ENCODE measurements at regions not wholly inside any gene's neighbourhood (a gene's known extent, or its start where the extent isn't known, plus 50 kb on each side); places are given as distances from the start of the nearest gene placed in this dataset.
A peak's percentile ranks its signal among the peaks of the same experiment; 100 is the strongest.
"Not testable (repeated sequence)": the region's sequence is repeated elsewhere in the genome, so short reads cannot be mapped to it uniquely, and the experiment has no call there.

DNA sequence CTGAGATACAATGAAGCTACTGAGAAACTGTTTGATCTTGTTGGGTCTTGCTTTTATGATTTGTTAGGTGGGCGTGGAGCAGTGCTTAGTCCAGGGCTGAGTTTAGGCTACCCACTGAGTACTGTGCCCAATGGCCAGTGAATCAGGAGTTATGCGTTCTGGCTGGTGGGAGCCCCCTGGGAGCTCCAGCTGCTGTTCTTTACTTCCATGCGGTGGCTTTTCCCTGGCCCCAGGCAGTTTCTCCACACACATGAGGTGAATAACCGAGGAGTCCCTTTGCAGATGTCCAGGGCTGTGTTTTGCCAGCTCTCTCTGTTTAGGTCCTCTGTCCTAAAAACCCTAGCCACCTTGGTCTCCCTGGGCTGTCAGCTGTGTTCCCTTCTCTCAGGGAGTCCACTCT is 106.5 kb downstream of the KLF13 start:
- no peak for DNase-seq

DNA sequence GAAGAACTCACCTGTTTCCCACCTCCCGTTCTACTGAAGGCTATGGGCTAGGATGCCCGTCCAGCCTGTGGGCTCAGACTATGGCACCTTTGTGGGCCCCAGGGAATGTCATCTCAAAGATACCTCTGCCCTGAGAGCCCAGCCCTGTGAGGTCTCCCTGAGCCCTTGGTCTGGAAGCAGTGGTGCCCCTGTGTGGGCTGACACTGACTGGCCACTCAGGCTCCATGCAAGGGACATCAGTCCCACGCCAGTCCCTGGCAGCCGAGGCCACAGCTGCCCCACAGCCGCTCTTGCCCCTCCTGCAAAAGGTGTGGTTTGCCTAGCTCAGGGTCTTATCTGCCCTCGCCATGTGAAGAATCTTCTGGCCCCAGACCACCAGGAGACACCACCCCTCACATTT is 106.9 kb downstream of the KLF13 start:
- DNase-seq: no peak

DNA sequence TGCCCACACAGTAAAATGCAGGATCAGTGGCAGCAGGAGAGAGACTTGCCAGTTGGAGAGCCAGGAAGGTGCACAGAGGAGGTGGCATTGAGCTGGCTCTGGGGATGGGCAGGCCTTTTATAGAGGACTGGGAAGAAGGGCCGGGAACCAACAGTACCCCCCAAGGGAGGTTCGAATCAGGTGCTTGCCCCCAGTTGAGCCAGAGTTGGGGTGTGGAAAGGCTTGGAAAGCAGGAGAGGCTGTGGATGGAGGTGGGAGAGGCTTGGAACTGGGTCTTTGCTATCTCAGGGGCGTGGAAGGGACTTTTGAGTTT is 107.6 kb downstream of the KLF13 start:
- no peak for DNase-seq

DNA sequence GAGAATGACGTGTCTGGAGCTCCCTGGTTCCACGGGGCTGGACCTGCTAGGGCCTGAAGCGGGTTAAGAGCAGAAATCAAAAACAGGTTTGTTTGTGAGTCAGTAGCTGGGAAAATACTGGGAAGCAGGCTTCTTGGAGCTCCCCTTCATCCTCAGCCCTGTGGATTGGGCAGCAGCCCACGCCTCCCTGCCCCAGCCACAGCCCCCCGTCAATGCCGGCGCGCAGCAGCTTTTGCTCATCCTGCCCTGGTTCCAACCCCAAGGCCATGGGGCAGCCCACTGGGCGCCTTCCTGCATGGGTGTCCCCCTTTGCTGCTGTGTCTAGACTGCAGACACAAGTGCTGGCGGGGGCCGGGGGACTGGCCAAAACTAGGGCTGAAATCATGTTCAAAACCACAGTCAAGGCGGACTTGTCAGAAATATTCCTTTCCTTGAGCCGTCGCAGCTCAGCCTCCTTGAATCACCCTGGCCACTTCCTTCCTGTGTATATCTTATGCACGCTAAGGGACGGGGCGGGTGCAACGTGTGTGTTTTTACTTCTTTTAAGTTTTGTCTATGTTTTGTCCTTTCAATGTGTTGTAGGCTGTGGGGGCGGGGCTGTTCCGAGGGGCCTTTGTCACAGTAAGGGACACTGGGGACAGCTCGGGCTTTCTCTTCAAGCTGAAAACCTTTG is 108.1 kb downstream of the KLF13 start:
- DNase-seq: no peak

DNA sequence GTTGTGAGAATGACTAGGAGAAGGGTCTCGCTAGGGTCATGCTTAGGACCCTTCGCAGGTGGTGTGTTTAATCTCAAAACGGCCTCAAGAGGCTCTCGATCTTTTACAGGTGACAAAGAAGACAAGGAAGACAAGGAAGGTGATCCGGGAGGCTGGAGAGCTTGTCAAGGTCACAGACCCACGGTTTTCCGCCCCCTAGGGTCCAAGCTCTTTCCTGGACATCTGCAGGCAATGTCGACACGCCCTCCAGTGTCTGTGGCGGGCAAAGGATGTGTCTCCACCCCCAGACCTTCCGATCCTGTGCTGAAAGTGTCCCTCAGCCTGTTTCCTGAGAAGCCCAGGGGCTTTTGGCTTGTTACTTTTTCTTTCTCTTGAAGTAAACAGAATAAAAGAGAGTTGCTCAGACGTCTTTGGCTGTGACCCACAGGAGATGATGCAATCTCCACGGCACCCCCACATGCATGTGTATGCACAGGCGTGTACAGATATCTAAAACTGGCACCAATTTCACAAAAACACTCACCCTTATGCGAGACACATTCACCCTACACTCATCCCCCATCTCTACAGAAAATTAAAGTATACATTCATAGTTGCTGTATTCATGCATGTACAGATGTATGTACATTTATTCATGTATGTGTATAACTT is 108.8 kb downstream of the KLF13 start:
- DNase-seq: peak; percentile 50

DNA sequence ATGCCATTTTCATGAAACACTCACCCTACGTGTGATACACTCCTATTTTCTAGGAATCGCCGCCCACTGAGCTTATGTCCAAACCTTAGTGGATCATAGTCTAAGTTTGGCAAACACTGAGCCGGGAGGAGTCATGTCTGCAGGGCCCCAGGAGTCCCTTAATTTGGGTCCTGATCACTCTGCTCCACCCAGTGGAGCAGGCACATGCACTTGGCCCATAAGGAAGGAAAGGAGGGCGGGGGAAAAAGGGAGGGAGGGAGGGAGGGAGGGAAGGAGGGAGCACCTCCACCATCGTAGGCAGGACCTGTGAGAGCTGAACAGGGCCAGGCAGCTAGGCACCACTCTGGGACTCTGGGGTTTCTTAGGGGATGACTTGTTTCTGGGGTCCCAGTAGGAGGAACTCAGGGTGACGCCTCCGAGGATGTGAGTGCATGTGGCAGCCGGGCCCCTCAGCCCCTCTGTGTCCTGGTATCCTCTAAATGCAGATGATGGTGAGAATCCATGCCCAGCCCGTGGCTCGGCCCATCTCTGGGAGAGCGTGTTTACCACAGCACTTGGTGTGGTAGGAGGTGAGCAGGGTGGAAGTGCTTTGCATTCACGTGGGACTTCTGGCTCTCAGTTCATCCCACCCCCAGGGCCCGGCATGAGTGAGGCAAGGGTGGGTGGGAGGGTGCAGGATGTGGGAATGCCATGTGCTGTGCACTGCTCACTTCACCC is 109.4 kb downstream of the KLF13 start:
- DNase-seq: no peak

DNA sequence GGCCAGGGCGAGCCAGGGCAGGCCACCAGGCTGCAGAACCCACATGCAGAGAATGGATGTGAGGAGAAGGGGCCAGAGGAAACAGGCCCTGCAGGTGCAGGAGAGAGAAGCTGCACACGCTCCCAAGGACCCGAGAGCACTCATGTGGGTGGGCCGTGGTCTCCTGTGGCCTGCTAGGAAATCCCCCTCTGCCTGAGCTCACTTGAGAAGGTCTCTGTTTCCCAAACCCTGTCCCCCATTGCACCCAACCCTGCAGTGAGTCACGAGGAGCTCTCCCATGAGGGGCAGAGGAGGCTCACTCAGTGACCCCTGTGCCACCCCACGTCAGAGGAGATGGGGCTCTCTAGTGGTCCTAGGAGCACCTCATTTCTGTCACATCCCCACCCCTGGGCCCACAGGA is 111.1 kb downstream of the KLF13 start:
- no peak for DNase-seq

DNA sequence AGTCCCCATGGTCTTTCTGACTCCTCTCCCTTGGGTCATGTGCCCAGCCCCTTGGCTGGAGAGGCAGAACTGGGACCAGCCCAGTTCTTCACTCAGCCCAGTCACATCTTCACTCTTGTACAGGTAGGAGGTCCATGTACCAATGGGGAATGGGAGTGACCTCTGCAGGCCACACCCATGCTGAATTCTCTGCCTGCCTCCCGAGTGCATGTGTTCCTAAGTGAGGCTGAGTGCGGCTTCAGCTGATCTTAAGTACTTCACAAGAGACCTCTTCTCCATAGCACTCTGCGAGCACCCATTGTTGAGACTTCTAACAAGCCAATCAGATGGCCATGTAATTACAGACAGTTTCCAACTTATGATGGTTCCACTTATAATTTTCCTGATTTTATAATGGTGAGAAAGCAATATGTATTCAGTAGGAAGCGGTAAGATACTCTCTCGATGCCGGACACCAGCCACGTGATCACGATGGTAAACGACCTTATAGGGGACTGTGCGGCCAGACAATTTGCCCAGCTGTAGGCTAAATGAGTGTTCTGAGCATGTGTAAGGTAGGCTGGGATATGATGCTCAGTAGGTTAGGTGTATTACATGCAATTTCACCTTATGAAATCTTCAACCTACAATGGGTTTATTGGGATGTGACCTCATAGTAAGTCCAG is 112.1 kb downstream of the KLF13 start:
- DNase-seq: no peak

DNA sequence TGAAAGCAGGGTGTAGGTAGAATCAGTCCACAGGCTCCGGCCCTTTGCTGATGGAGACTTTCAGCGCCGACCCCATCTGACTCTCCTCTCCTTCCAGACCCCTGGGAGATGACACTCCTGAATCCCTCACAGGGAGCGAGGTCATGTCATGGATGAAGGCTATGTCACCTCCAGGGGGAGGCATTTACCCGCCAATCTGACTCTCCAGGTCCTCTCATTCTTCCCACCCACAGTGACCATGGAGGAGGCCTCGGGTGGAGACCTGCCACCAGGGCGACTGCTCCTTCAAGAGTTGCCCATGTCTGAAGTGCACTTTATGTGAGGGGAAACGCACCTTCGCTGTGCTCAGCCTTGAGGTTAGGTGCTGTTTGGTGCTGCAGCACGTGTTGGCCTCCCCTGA is 112.7 kb downstream of the KLF13 start:
- DNase-seq: no peak

DNA sequence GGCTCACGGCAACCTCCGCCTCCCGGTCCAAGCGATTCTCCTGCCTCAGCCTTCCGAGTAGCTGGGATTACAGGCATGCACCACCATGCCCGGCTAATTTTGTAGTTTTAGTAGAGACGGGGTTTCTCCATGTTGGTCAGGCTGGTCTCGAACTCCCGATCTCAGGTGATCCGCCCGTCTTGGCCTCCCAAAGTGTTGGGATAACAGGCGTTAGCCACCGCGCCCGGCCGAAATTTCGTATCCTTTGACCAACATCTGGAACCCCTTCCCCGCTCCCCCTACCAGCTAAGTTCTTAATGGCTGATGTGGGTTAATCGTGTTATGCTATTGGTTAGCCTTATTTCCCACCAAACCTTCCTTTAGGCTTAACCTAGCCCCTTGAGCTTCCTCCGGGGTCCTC is 113.6 kb downstream of the KLF13 start:
- not testable (repeated sequence) for DNase-seq

DNA sequence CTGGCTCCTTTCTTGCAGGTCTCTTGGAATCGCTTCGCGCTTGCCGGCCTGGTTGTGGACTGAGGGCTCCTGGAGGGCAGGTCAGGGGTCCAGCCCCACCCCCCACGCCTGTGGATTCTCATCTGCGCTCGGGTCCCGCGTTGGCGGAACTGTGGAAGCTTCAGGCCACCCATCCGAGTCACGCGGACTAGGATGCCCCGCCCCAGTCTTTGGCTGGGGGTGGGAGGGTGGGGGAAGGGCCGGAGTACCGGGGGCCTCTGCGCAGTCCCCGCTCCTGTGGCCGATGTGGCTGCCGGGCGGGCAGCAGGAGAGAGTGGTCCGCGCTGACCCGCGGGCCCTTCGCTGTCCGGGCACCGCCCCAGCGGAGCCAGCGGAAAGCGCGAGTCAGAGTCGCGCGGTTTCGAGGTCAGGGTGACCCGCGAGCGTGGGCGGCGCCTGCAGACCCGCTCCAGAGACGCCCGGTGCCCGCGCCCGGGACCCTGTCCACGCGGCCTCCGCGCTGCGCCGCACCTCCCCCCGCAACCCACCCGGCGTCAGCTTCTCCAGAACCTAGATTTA is 114.2 kb downstream of the KLF13 start:
- DNase-seq: no peak

DNA sequence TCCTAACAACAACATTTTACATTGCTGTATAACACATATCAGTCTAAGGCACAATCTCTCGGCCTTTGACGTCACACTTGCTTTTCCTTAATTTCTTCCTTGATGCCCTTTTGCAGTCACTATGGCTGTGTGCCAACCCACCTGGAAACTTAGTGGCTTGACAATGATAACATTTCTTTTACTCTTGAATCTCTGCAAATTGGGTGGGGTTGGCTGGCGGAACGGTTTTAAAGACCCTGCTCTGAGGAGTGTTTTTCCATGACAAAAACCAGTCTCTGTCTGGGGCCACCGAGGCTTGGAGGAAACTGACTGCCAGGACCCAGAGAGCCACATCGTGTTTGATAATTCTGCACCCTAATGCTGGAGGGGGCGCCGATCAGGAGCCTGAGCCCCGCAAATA is 115.6 kb downstream of the KLF13 start:
- no peak for DNase-seq

DNA sequence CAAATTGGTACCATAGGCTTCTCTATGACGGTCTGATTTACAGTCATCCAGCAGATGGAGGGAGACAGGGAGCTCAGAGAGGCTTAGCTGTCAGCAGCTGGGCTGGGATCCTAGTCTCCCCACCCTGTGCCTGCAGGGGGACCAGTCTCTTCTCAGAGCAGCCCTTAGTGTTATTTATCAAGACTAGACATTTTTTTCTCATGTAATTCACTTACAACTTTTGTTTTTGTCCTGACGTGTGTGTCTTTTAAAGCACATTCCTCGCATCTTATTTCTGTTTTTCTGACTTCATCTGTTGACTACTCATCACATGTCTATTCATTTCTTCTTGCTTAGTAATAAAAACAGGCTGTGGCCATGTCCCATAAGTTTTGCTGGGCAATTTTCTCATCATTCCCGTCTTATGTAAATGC is 116.1 kb downstream of the KLF13 start:
- no peak for DNase-seq

DNA sequence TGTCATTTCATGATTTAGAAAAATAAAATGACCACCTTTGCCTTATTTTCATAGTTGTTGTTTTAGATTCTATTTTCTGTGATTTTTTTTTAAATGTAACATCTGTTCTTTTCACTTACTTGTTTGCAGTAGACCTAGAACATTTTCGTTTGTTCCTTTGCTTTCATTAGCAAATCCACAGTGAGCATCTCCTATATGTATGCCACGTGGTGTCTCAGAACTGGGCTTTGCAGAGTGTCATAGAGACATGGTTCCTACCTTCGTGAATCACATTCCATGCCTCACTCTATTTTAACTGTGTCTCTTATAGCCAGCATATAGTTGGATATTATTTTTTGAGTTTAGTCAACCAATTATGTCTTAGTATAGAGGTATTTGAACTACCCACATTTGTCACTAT is 118.2 kb downstream of the KLF13 start:
- no peak for DNase-seq

DNA sequence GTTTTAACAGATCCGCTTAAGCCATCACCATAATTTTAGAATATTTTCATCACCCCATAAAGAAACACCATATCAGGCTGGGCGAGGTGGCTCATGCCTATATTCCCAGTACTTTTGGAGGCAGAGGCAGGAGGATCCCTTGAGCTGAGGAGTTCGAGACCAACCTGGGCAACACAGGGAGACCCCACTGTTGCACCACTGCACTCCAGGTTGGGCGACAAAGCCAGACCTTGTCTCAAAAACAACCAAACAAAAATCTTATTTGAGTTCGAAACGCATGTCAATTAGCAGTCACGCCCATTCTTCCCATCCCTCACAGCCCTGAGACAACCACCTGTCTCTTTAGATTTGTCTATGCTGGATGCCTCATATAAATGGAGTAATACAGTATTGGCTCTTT is 119.9 kb downstream of the KLF13 start:
- no peak for DNase-seq

DNA sequence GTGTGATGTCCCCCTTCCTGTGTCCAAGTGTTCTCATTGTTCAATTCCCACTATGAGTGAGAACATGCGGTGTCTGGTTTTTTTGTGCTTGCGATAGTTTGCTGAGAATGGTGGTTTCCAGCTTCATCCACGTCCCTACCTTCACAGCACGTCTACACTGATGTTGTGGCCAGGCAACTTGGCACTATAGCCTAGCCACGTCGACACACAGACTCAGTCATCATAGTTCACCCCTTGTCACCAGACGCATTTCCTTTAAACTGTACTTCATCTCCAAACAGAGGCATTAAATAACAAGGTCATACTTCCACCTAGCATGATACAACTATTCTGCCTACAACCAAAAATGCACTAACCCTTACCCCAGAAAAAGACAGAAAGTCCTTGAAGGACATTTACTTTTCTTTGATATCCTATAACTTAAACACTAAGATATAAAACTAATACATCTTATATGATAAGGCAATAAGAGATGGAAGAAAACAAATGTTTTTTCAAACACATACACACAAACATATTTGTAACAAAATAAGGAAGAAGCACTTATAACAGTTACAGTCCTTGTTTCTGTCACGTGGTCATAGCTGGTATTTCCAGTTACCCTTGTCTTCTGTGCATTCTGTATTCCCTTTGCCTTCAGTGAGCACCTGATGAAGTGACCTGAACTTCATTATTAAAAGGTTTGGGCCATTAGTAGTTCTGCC is 121.4 kb downstream of the KLF13 start:
- DNase-seq: no peak

DNA sequence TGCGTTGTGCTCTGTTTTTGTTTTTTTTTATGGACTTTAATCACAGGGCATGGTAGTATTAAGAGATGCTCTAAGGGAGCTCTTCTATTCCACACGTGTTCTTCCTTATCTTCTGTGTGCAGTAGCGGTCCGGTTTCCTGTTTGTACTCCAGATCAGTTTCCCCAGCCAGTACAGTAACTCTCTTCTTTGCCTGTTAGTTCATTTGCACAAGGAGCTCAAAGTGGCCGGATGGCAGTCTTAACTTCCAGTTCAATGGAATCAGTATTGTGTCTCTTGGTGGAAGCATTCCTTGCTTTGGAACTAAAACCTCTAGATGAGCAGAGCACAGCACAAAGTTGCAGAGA is 122.0 kb downstream of the KLF13 start:
- DNase-seq: no peak

DNA sequence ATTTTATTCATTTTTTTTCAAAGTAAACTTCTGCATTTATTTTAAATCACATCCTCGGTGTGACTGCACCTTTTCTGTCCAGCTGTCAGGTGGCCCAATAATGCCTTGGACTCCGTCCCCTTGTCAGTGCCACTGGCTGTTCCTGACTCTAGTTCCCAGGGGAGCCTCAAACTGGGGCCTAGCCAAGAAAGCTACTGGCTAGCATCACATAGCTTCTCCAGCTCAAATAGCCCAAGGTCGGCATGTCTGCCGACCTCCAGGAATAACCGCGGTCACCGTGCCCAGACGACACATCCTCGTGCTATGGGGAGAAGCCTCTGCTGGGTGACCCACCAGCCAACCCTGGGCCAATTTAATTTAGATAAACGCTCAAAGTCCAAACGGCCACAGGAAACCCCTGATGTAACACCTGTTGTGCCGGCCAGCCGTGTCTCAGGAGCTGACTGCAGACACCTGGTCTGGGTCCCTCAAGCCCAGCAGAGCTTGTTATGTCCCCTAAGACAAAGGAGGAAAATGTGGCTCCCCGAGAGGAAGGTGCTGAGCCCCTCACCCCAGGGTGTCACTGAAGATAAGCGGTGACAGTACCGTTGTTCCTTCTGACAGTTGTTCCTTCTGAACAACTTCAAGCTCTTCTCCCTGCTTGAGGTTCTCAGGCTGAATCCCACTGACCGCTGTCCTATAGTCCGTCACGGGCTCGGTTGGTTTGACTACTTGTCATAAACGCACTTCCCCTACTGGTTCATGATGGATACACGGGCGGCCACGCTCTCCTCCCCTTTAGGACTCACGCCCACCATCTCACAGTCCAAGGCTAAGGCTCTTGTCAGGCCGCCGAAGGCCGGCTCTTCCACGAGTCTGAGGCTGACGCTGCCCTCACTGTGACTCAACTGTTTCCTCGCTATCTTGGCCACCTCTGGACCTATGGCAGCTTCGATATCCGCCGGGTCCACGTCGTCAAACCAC is 126.2 kb downstream of the KLF13 start:
- DNase-seq: no peak

DNA sequence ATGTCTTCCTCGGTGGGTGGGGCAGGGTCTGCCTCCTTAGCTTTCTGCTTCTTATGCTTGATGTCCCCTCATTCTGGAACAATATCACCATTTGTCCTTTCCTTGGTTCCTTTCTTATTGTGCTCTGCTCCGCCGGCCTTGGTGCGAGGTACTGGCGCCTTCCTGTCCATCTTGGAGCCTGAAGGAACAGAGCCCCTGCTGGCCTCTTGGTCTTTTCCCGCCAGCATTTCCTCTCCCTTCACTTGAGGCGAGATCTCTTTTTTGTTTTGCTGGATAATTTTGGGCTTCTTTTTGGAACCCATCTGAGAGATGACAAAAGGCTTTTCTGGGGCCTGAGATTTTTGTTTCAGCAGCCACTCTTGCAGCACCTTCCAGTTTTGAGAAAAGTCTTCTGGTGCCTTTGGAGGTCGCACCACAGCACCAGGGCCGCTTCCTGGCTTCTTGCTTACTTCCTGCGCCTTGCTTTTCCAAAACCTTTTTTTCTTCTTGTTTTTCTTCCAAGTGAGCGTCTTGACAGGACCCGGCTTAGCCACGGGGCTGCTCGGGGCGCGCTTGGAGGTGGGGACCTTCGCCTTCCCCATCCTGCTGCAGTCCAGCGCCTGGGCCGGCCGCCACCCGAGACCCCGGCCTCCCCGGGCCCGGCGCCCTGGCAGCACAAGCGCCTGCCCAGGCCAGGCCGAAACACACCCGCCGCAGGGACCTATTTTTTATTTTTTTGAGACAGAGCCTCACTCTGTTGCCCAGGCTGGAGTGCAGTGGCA is 127.1 kb downstream of the KLF13 start:
- no peak for DNase-seq

DNA sequence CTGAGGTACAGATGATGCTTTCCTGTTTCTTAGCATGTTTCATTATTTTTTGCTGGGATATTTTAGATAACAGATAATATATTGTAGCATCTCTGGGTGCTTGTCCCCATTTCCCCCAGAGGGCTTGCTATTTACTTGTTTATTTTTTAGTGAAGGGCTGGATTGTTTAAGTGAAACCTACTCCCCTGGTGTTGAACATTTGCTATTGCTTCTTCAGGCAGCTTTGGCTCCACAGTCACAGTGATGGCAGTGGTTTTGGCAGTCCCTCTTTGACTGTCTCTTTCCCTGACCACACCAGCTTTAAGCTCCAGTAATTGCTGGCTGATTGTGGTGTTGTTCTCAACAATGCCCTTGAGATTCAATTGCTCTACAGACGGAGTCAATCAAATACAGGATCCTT is 128.9 kb downstream of the KLF13 start:
- no peak for DNase-seq
